Stomach smooth muscle (tissue), 2 donors: ENCODE measurements at regions not wholly inside any gene's neighbourhood (a gene's known extent, or its start where the extent isn't known, plus 50 kb on each side); places are given as distances from the start of the nearest gene placed in this dataset.

Experiments
- H3K27ac ChIP-seq: one replicate; pipeline ENCODE4 v1.7.0; 2013; ENCODE audit warnings: mild to moderate bottlenecking, low read length, inconsistent platforms
- H3K27me3 ChIP-seq, 2 donors: one replicate each; pipeline ENCODE4 v1.7.0; 2013; ENCODE audit warnings: low read length in 2 of 2; ENCODE audit not compliant: insufficient read depth in 2 of 2, control insufficient read depth in 1 of 2
- H3K36me3 ChIP-seq, 2 donors: one replicate each; pipeline ENCODE4 v1.7.0; 2013; ENCODE audit warnings: low read length in 2 of 2; ENCODE audit not compliant: control insufficient read depth in 2 of 2, insufficient read depth in 2 of 2
- H3K4me1 ChIP-seq: one replicate; pipeline ENCODE4 v1.7.0; 2013; ENCODE audit warnings: low read length; ENCODE audit not compliant: control insufficient read depth, insufficient read depth
- H3K4me3 ChIP-seq, 2 donors: one replicate each; pipeline ENCODE4 v1.7.0; 2013; ENCODE audit warnings: low read length in 2 of 2
- H3K9ac ChIP-seq, 2 donors: one replicate each; pipeline ENCODE4 v1.7.0; 2013; ENCODE audit warnings: low read length in 2 of 2, mild to moderate bottlenecking in 1 of 2
- H3K9me3 ChIP-seq, 2 donors: one replicate each; pipeline ENCODE4 v1.7.0; 2013; ENCODE audit warnings: low read length in 2 of 2; ENCODE audit not compliant: control insufficient read depth in 2 of 2
- donor health status: healthy.
- donor health status: Pancreatic carcinoma.

DNA sequence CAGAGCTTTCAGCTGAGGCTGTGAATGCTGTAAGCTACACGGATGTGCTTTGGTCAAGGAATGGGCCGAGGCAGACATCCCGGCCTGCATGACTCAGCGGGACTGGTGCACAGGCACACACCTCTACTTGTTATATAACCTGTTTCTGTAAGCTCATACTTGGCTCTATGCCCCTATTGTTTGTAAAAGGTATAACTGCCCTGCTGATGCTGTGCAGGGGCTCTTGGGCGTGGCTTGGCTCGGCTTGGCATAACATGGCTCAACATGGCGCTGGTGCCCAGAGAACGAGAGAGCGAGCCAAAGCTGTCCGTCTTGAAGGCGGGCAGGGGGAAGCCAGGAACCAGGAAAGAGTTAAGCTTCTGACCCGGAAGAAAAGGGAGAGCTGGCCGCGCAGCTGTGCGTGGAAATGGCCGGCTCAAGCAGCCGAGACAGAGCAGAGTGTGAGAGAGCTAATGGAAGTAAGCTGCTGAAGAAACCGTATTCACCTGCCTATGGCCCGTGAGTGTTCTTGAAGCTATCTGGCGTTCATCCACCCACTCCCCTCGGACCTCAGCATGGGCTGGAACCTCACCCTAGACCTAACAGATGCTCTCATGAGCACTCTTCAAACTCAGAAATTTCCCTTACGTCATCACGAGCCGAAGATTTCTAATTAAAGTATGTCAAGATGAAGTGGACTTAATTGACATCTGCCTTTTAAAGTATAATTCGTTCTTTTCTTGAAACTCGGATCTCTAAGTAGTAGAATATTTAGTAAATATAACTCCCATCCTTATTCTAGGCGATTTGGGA is 286.3 kb upstream of the AGA start:
- H3K27ac ChIP-seq: no peak overlapping the region
- H3K27me3 ChIP-seq: no peaks in the 10 kb centered on the region
- no peaks in the 10 kb centered on the region for H3K36me3 ChIP-seq
- H3K9me3 ChIP-seq: no peaks in the 10 kb centered on the region
- no peak overlapping the region for H3K9ac ChIP-seq
- no peaks in the 10 kb centered on the region for H3K4me1 ChIP-seq
- no peak overlapping the region for H3K4me3 ChIP-seq

DNA sequence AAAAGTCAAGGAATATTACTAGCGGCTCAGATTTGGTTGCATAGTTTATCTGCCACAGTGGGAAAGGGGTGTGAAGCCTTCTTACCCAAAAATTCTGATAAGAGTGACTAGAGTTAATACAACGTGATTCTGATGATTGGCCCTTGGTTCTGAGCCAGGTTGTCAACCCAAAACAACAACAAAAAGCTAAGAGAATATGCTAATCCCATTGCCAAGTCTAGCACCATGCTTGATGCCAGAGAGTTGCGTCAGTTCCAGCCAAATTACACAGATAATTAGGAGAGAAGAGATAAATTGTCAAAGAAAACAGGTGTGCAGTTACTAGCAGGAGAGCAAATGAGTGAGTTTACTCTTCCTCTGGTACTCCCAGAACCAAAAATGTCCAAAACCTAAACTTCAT is 287.4 kb upstream of the AGA start:
- Histone ChIP-seq H3K27ac (no peak overlapping the region), H3K27me3 (no peaks in the 10 kb centered on the region)

DNA sequence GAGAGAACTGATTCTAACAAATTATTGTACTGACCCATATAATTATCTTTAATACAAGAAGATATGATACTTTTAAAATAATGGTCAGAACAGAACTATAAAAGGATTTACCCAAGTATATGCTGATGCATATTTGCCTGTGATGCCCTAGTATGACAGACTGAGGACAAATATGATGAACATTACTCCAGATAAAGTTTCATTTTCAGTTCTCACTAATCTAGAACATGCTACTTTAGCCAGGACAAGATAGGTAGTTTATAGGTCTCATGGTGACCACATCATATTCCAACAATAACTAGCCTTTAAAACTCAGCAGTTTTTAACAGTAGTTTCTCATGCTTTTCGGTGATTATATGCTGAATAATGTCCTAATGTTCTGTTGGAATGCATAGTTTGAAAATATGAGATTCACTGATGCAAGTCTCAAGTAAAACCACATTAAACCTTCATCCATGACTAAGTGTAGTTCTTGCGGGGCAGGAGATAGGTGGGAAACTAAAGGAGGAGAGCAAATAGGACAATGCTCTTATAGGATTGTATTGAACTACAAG is 295.2 kb upstream of the AGA start:
- no peak overlapping the region for H3K4me3 ChIP-seq
- no peaks in the 10 kb centered on the region for H3K4me1 ChIP-seq
- no peaks in the 10 kb centered on the region for H3K36me3 ChIP-seq
- no peak overlapping the region for H3K9ac ChIP-seq
- H3K27ac ChIP-seq: no peak overlapping the region
- H3K9me3 ChIP-seq: no peaks in the 10 kb centered on the region
- no peaks in the 10 kb centered on the region for H3K27me3 ChIP-seq

More for the DNA sequence above, 287.4 kb upstream of the AGA start:
- Histone ChIP-seq H3K9me3 (no peaks in the 10 kb centered on the region), H3K4me1 (no peaks in the 10 kb centered on the region), H3K9ac (no peak overlapping the region), H3K36me3 (no peaks in the 10 kb centered on the region), H3K4me3 (no peak overlapping the region)

DNA sequence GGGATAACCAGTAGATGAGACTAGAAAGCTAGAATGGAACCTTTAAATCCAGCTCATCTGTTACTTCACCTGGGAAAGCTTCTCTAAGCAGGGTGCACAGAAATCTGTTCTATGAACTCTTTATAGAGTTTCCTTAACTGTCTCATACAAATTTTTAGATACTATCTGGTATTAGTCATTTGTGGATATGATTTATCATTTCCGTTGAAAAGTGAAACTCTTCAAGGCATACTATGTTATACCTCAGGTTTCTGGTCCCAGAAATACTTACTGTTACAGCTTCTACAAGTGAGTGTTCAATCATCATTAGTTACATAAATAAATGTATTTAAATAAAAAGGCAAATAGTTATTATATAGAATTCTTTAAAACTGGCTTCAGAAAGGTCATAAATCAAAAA is 298.3 kb upstream of the AGA start:
- Histone ChIP-seq H3K9ac (no peak overlapping the region), H3K36me3 (no peaks in the 10 kb centered on the region), H3K4me3 (no peak overlapping the region), H3K27me3 (no peaks in the 10 kb centered on the region), H3K9me3 (no peaks in the 10 kb centered on the region), H3K4me1 (no peaks in the 10 kb centered on the region), H3K27ac (no peak overlapping the region)

DNA sequence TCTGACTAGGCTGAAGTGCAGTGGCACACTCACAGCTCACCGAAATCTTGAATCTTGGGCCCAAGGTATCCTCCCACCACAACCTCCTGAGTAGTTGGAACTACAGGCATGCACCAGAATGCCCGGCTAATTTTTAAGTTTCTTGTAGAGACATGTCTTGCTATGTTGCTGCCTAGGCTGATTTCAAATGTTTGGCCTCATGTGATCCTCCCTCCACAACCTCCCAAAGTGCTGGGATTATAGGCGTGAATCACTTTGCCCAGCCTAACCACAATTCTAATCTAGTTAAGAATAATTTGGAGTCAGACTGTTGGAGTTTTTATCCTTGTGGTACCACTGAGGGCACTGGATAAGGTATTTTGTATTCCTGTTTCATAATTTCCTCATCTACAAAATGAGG is 317.5 kb upstream of the AGA start:
- H3K27me3 ChIP-seq: no peaks in the 10 kb centered on the region

DNA sequence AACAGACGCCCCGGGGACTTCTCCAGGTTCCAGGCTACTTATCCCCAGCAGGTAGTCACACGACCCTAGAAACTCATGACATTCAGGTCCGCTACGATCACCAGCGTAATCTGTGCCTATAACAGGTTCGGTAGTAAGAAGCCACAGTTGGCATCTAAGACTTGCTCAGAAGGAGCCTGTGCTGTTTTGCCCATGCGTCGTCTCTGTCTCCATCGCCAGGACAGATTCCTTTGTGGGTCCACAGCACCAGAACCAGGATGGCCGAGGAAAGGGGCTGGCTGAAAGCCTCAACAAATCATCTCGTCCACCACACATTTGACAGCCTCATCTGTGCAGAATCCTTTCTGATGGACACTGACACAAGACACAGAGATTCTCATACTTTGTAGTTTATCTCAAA is 319.5 kb upstream of the AGA start:
- Histone ChIP-seq H3K27ac (no peak overlapping the region), H3K36me3 (no peaks in the 10 kb centered on the region), H3K4me1 (no peaks in the 10 kb centered on the region), H3K4me3 (no peak overlapping the region), H3K9me3 (no peaks in the 10 kb centered on the region), H3K9ac (no peak overlapping the region), H3K27me3 (no peaks in the 10 kb centered on the region)

More for the DNA sequence above, 317.5 kb upstream of the AGA start:
- H3K9me3 ChIP-seq: no peaks in the 10 kb centered on the region
- no peaks in the 10 kb centered on the region for H3K36me3 ChIP-seq
- no peaks in the 10 kb centered on the region for H3K4me1 ChIP-seq
- no peak overlapping the region for H3K4me3 ChIP-seq
- H3K27ac ChIP-seq: no peak overlapping the region
- H3K9ac ChIP-seq: no peak overlapping the region

DNA sequence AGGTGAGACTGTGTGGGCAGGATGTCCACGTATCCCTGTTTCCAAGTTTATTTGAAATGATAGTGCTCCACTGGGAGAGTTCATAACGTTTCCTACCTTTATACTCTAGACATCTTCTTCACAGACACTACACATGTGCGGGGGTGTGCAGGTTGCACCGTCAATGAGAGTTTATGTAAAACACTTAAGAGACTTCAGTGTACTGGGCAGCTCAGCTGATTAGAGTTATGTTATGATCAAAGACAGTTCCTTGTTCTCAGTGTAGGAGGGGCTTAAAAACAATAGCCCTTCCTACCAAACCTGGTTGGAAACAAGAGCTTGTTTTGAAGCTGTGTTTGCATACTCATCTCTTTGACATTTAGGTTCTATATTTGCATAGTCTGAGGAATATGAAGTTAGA is 326.9 kb upstream of the AGA start:
- no peaks in the 10 kb centered on the region for H3K27me3 ChIP-seq
- H3K4me3 ChIP-seq: no peak overlapping the region
- H3K9ac ChIP-seq: no peak overlapping the region
- no peak overlapping the region for H3K27ac ChIP-seq
- no peaks in the 10 kb centered on the region for H3K4me1 ChIP-seq
- H3K9me3 ChIP-seq: no peaks in the 10 kb centered on the region
- no peaks in the 10 kb centered on the region for H3K36me3 ChIP-seq

DNA sequence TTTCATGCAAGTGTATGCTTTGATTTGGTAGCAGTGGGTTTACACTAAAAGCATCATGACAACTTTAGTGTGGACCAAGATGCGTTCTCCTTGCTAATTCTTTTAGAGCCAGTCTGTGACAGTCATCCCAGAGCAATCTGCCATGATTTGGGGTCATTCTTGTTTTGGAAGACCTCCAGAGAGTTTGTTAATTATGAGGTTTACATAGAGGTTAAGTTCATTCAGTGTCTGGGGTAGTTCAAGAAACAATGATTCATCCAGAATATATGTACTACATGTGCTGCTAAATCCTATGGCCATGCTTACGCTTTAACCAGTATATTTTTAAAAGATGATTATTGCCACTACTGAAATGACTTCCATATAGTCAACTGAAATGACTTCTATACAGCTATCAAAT is 328.5 kb upstream of the AGA start:
- no peaks in the 10 kb centered on the region for H3K4me1 ChIP-seq
- H3K9ac ChIP-seq: no peak overlapping the region
- H3K4me3 ChIP-seq: no peak overlapping the region
- H3K36me3 ChIP-seq: no peaks in the 10 kb centered on the region
- no peaks in the 10 kb centered on the region for H3K9me3 ChIP-seq
- H3K27ac ChIP-seq: no peak overlapping the region
- no peaks in the 10 kb centered on the region for H3K27me3 ChIP-seq

DNA sequence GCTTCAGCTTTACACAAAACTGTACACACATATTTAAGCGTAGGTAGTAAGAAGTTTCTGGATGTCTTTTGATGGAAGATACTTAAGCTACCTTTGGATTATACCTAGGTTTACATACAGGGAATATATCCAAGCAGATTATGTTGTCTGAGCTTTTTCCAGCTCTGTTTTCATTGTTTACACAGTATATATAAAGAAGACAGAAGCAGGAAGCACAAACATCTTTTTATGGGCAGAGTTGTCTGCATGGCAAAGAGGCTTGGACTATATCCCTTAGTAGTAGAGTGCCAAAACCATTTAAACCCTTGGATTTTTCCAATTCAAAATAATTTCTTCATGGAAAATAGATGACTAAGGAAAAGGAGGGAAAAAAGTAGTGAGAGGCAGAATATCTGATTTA is 329.4 kb upstream of the AGA start:
- Histone ChIP-seq H3K4me3 (no peak overlapping the region), H3K36me3 (no peaks in the 10 kb centered on the region), H3K9me3 (no peaks in the 10 kb centered on the region), H3K9ac (no peak overlapping the region), H3K27ac (no peak overlapping the region), H3K4me1 (no peaks in the 10 kb centered on the region), H3K27me3 (no peaks in the 10 kb centered on the region)

DNA sequence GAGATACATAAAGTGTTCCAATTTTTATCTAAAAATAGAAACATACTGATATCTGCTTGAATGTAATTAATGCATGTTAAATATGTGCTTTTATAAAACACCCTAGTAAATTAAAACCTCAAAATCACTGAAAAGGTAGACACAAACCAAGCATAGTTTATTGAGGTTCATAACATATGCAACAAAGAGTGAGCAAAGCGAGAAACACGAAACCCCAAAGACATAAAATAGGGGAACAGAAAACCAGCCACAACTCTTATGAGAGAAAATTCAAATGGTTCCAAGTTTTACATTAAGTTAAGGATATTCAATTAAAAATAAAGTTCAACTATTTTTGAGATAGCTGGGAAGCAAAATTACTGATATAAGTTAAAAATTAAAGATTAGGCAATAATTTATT is 336.4 kb upstream of the AGA start:
- Histone ChIP-seq H3K27ac (no peak overlapping the region), H3K9me3 (peaks cover 0 to 5% of the 10 kb centered on the region in 2 donors), H3K9ac (no peak overlapping the region), H3K4me1 (no peaks in the 10 kb centered on the region), H3K36me3 (no peaks in the 10 kb centered on the region), H3K4me3 (no peak overlapping the region), H3K27me3 (no peaks in the 10 kb centered on the region)

DNA sequence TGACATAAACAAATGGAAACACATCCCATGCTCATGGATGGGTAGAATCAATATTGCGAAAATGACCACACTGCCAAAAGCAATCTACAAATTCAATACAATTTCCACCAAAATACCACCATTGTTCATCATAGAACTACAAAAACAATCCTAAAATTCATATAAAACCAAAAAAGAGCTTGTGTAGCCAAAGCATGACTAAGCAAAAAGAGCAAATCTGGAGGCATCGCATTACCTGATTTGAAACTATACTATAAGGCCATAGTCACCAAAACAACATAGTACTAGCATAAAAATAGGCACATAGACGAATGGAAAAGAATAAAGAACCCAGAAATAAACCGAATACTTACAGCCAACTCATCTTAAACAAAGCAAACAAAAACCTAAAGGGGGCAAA is 342.8 kb upstream of the AGA start:
- no peak overlapping the region for H3K9ac ChIP-seq
- no peaks in the 10 kb centered on the region for H3K27me3 ChIP-seq
- H3K4me3 ChIP-seq: no peak overlapping the region
- no peaks in the 10 kb centered on the region for H3K4me1 ChIP-seq
- H3K27ac ChIP-seq: no peak overlapping the region
- H3K9me3 ChIP-seq: peaks cover 0 to 5% of the 10 kb centered on the region in 2 donors
- H3K36me3 ChIP-seq: no peaks in the 10 kb centered on the region
